DND-41 (cell line): ENCODE measurements at regions not wholly inside any gene's neighbourhood (a gene's known extent, or its start where the extent isn't known, plus 50 kb on each side); places are given as distances from the start of the nearest gene placed in this dataset.

Source experiments
- EZH2 ChIP-seq: IDR thresholded peaks from 3 replicates; pipeline ENCODE4 v1.6.1; 2012; ENCODE audit warnings: borderline replicate concordance, low read depth, mild to moderate bottlenecking, moderate library complexity, low read length, inconsistent platforms; ENCODE audit not compliant: severe bottlenecking
- TF ChIP-seq, protein P1 (sequence below): IDR thresholded peaks from 2 replicates; pipeline ENCODE4 v1.5.1; 2012; ENCODE audit warnings: borderline replicate concordance, low read length, moderate library complexity, mild to moderate bottlenecking; ENCODE audit not compliant: poor library complexity, severe bottlenecking; ENCODE audit errors: extremely low read depth

DNA sequence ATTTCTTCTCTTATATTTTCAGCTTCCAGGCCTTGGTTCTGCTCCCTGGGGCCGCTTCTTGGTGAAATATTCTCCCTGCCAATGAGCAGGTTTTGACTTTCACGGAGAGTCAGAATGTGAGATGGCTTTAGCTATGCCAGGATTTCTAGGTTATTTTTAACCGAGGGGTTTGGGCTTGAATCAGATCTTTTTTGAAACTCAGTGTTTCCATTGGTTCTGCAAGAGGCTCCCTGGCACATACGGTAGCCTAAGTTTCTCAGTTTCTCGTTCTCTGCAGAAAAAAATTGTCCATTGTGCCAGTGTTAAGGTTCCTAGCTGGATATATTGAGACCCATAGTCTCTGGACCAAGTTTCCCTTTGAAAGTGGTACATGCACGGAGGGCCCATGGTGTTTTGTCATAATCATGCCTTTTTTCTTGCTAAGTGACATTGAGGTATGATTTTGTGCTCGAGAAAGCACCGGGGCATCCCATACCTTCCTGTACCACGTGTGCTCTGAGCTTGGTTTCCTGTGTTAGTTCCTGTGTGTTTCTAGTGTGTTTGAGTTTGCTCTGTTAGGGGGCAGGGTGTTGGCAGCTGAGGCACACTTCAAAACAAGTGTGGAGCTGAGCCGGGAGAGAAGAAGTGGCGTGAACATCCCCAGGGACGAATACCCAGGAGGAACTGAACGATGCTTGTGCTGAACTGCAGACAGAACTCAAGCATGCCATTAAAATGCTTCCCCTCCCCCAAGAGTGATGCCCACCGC lies 127.2 kb downstream of the HS3ST3B1 start:
- TF ChIP-seq, protein P1, sequence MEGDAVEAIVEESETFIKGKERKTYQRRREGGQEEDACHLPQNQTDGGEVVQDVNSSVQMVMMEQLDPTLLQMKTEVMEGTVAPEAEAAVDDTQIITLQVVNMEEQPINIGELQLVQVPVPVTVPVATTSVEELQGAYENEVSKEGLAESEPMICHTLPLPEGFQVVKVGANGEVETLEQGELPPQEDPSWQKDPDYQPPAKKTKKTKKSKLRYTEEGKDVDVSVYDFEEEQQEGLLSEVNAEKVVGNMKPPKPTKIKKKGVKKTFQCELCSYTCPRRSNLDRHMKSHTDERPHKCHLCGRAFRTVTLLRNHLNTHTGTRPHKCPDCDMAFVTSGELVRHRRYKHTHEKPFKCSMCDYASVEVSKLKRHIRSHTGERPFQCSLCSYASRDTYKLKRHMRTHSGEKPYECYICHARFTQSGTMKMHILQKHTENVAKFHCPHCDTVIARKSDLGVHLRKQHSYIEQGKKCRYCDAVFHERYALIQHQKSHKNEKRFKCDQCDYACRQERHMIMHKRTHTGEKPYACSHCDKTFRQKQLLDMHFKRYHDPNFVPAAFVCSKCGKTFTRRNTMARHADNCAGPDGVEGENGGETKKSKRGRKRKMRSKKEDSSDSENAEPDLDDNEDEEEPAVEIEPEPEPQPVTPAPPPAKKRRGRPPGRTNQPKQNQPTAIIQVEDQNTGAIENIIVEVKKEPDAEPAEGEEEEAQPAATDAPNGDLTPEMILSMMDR, result no peak
- TF ChIP-seq EZH2, result no peak
